ENCODE measurements at regions not wholly inside any gene's neighbourhood (a gene's known extent, or its start where the extent isn't known, plus 50 kb on each side); places are given as distances from the start of the nearest gene placed in this dataset.

DNA sequence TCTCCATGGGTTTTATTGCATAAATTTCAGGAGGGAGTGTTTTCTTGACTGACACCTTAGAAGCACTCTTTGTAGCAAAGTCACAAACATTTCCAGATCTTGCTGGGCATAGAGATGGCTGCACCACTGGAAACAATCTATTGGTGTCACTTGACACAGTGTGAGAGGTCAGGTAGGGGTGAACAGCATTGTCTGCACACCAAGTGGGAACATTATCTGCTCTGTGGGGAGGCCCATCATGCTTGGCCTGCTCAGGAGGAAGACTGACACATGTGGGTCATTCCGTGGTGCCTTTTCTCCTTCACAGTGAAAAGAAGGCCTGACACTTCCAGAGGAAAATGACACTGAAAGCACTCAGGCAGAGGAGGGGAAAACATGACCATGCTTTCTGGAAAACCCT lies 149.9 kb upstream of the GALNT15 start:
- H3K4me3 ChIP-seq = no peak overlapping the region
- TF ChIP-seq POLR2A (IDR thresholded peaks at IDR 0.05) = no peak
- TF ChIP-seq, protein P1, sequence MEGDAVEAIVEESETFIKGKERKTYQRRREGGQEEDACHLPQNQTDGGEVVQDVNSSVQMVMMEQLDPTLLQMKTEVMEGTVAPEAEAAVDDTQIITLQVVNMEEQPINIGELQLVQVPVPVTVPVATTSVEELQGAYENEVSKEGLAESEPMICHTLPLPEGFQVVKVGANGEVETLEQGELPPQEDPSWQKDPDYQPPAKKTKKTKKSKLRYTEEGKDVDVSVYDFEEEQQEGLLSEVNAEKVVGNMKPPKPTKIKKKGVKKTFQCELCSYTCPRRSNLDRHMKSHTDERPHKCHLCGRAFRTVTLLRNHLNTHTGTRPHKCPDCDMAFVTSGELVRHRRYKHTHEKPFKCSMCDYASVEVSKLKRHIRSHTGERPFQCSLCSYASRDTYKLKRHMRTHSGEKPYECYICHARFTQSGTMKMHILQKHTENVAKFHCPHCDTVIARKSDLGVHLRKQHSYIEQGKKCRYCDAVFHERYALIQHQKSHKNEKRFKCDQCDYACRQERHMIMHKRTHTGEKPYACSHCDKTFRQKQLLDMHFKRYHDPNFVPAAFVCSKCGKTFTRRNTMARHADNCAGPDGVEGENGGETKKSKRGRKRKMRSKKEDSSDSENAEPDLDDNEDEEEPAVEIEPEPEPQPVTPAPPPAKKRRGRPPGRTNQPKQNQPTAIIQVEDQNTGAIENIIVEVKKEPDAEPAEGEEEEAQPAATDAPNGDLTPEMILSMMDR (IDR thresholded peaks at IDR 0.05) = no peak
- H3K36me3 ChIP-seq = no peaks in the 10 kb centered on the region
- 20 to 80% methylated on average over 1 of the region's 1 CpG for WGBS, 2 donors
- H3K27ac ChIP-seq = no peak overlapping the region
- DNase-seq = no peak
- H3K27me3 ChIP-seq = peaks cover 0 to 4% (median 0%) of the 10 kb centered on the region in 4 donors
- no peaks in the 10 kb centered on the region for H3K4me1 ChIP-seq
- intact Hi-C loops (cut with DNase I) = no loop called here
- no peaks in the 10 kb centered on the region for H3K9me3 ChIP-seq

GRCh38 chr3:16026753-16027152 lies 147.7 kb upstream of the GALNT15 start:
- H3K9me3 ChIP-seq = no peaks in the 10 kb centered on the region
- 28 to 36% methylated on average over 3 of the region's 3 CpGs for WGBS, 2 donors
- H3K27ac ChIP-seq = no peak overlapping the region
- H3K27me3 ChIP-seq = peaks cover 0 to 4% (median 0%) of the 10 kb centered on the region in 4 donors
- intact Hi-C loops (cut with DNase I) = no loop called here
- no peak for DNase-seq
- TF ChIP-seq POLR2A (IDR thresholded peaks at IDR 0.05) = no peak
- TF ChIP-seq, protein P1 (IDR thresholded peaks at IDR 0.05) = no peak
- H3K4me1 ChIP-seq = no peaks in the 10 kb centered on the region
- no peaks in the 10 kb centered on the region for H3K36me3 ChIP-seq
- no peak overlapping the region for H3K4me3 ChIP-seq

- H3K4me3 ChIP-seq = no peak overlapping the region
- peaks cover 0 to 4% (median 0%) of the 10 kb centered on the region in 4 donors for H3K27me3 ChIP-seq
- 83 to 95% methylated on average over 2 of the region's 2 CpGs for WGBS, 2 donors
- no peak for DNase-seq
- no peaks in the 10 kb centered on the region for H3K4me1 ChIP-seq
- no peaks in the 10 kb centered on the region for H3K9me3 ChIP-seq
- TF ChIP-seq, protein P1 (IDR thresholded peaks at IDR 0.05) = no peak
- no peak for TF ChIP-seq POLR2A (IDR thresholded peaks at IDR 0.05)
- H3K27ac ChIP-seq = no peak overlapping the region
- H3K36me3 ChIP-seq = no peaks in the 10 kb centered on the region
- intact Hi-C loops (cut with DNase I) = no loop called here
These were observed 145.9 kb upstream of the GALNT15 start for GRCh38 chr3:16028604-16029003.

- Histone ChIP-seq H3K9me3 (no peaks in the 10 kb centered on the region), H3K4me1 (no peaks in the 10 kb centered on the region), H3K27ac (no peak overlapping the region), H3K4me3 (no peak overlapping the region), H3K36me3 (no peaks in the 10 kb centered on the region), H3K27me3 (peaks cover 0 to 4% (median 0%) of the 10 kb centered on the region in 4 donors)
- intact Hi-C loops (cut with DNase I) = no loop called here
- TF ChIP-seq POLR2A (IDR thresholded peaks at IDR 0.05) = no peak
- TF ChIP-seq, protein P1 (IDR thresholded peaks at IDR 0.05) = no peak
- WGBS, 2 donors = 84 to 92% methylated on average over 4 of the region's 4 CpGs
- DNase-seq = no peak
These were observed 144.1 kb upstream of the GALNT15 start for GRCh38 chr3:16030342-16030741.

- no peaks in the 10 kb centered on the region for H3K9me3 ChIP-seq
These were observed 143.0 kb upstream of the GALNT15 start for GRCh38 chr3:16031434-16031833.

More at GRCh38 chr3:16031434-16031833, 143.0 kb upstream of the GALNT15 start:
- Histone ChIP-seq H3K27me3 (peaks cover 0 to 4% (median 0%) of the 10 kb centered on the region in 4 donors), H3K4me3 (no peak overlapping the region), H3K27ac (no peak overlapping the region), H3K36me3 (no peaks in the 10 kb centered on the region), H3K4me1 (no peaks in the 10 kb centered on the region)
- intact Hi-C loops (cut with DNase I) = no loop called here
- DNase-seq = no peak
- 91 to 100% methylated on average over 2 of the region's 2 CpGs for WGBS, 2 donors
- TF ChIP-seq, protein P1 (IDR thresholded peaks at IDR 0.05) = no peak
- TF ChIP-seq POLR2A (IDR thresholded peaks at IDR 0.05) = no peak
